Testis (tissue), 2 donors: ENCODE measurements at regions not wholly inside any gene's neighbourhood (a gene's known extent, or its start where the extent isn't known, plus 50 kb on each side); places are given as distances from the start of the nearest gene placed in this dataset.

Experiments
- CTCF ChIP-seq, 3 experiments: fragments of 450-650 bp in 2 of 3; fragments of 200-600 bp in 1 of 3; sonication (generic) in 1 of 3; IDR thresholded peaks; one replicate each; pipeline ENCODE4 v1.5.1; 2016 to 2019; ENCODE audit warnings: antibody characterized with exemption in 3 of 3, mild to moderate bottlenecking in 2 of 3, moderate library complexity in 1 of 3
- POLR2A ChIP-seq: fragments of 450-650 bp; IDR thresholded peaks from one replicate; pipeline ENCODE4 v1.6.1; 2017; ENCODE audit warnings: antibody characterized with exemption, mild to moderate bottlenecking, moderate library complexity

GRCh38 chr6:6826095-6826901 is 237.8 kb downstream of the LY86 start:
- no peak for TF ChIP-seq CTCF (IDR thresholded peaks at IDR 0.05)
- TF ChIP-seq POLR2A: no peak
